Cardiac fibroblast (primary cell): ENCODE measurements at regions not wholly inside any gene's neighbourhood (a gene's known extent, or its start where the extent isn't known, plus 50 kb on each side); places are given as distances from the start of the nearest gene placed in this dataset.

ENCODE experiments used
- DNase-seq, 2 donors: peaks; one replicate each; pipeline versions ENCODE4 v3.0.0 to v3.0.0-alpha.2; 2010; ENCODE audit warnings: low read depth in 2 of 2
- H3K4me3 ChIP-seq, 2 donors: replicated peaks in 1 of 2; 1 replicate in 1 of 2; 2 replicates in 1 of 2; pipeline ENCODE4 v1.5.1; 2011; ENCODE audit warnings: low read depth in 2 of 2, low read length in 2 of 2, mild to moderate bottlenecking in 2 of 2, moderate library complexity in 1 of 2
- TF ChIP-seq, protein P1 (sequence below): IDR thresholded peaks from one replicate; pipeline ENCODE4 v1.5.1; 2011; ENCODE audit warnings: low read depth, mild to moderate bottlenecking, low read length, inconsistent platforms

GRCh38 chr22:27299181-27300085, 502.1 kb downstream of the MN1 start:
- peak overlapping the region in 1 of 2 donors; percentile 13 for H3K4me3 ChIP-seq
- DNase-seq, result no peak
- TF ChIP-seq, protein P1, sequence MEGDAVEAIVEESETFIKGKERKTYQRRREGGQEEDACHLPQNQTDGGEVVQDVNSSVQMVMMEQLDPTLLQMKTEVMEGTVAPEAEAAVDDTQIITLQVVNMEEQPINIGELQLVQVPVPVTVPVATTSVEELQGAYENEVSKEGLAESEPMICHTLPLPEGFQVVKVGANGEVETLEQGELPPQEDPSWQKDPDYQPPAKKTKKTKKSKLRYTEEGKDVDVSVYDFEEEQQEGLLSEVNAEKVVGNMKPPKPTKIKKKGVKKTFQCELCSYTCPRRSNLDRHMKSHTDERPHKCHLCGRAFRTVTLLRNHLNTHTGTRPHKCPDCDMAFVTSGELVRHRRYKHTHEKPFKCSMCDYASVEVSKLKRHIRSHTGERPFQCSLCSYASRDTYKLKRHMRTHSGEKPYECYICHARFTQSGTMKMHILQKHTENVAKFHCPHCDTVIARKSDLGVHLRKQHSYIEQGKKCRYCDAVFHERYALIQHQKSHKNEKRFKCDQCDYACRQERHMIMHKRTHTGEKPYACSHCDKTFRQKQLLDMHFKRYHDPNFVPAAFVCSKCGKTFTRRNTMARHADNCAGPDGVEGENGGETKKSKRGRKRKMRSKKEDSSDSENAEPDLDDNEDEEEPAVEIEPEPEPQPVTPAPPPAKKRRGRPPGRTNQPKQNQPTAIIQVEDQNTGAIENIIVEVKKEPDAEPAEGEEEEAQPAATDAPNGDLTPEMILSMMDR, result no peak

DNA sequence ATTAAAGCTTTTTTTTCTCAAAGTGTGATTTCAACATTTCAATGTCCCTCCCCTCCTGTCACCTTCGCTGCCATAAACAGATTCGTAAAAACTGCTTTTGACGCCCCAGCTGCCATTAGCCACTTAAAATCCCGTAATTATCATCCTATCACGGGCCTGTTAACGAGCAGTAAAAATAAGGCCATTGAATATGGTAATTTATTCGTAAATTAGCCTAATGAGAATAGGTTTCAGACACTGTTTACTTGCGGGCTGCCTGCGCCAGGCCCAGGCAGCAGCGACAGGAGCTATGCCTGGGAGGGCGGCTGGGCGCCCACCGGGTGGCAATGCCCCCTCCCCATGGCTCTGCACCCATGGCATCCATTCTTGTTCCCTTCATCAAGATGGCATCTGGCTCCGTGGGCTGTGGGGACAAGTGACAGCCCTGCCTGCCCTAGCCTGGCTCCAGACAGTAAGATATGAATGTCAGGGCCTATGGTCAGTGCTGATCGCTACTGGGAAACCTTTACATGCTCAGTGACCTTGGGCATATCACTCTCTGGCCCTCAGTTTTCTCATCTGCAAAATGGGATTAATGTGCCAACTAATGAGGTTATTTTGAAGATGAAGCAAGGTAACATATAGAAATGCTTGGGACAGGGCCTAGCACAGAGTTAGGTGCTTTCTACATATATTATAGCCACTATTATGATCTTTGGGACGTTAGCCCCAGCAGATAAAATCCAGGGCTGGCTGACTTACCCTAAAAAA, 500.8 kb downstream of the MN1 start:
- TF ChIP-seq, protein P1, result no peak
- no peak overlapping the region for H3K4me3 ChIP-seq
- DNase-seq, result no peak

- TF ChIP-seq, protein P1, result no peak
- no peak overlapping the region for H3K4me3 ChIP-seq
- no peak for DNase-seq
These were observed 499.1 kb downstream of the MN1 start for GRCh38 chr22:27302501-27302900.

- no peak for DNase-seq
- TF ChIP-seq, protein P1, result no peak
- H3K4me3 ChIP-seq, result no peak overlapping the region
These were observed 497.8 kb downstream of the MN1 start for GRCh38 chr22:27303718-27304117.

DNA sequence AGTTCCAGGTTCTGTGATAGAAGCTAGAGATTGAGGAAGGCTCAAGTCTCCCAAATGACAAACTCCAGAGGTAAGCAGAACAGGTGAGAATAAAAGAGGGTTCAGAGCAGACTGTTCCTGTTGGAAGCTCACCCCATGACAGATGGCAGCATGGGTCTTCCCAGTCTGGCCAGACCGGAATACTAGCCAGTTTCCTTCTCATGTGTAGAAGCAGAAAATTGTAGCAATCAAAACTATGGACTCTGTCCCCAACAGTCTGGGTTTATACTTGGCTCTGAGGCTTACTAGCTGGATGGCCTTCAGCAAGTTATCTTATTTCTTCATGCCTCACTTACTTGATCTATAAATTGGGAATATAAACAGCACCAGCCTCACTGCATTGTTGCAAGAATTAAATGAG, 494.8 kb downstream of the MN1 start:
- TF ChIP-seq, protein P1, result no peak
- DNase-seq, result no peak
- no peak overlapping the region for H3K4me3 ChIP-seq

GRCh38 chr22:27307545-27308247, 493.9 kb downstream of the MN1 start:
- no peak overlapping the region for H3K4me3 ChIP-seq
- TF ChIP-seq, protein P1, result no peak
- no peak for DNase-seq
